Peyer's patch (tissue), 4 donors: ENCODE measurements at regions not wholly inside any gene's neighbourhood (a gene's known extent, or its start where the extent isn't known, plus 50 kb on each side); places are given as distances from the start of the nearest gene placed in this dataset.

Experiments
- POLR2A ChIP-seq, 2 donors: fragments of 450-650 bp; IDR thresholded peaks; one replicate each; pipeline ENCODE4 v1.5.1; 2017; ENCODE audit warnings: antibody characterized with exemption in 2 of 2, mild to moderate bottlenecking in 2 of 2, moderate library complexity in 2 of 2
- TF ChIP-seq, protein P1 (sequence below), 6 experiments: fragments of 450-650 bp in 4 of 6; fragments of 200-600 bp in 2 of 6; sonication (generic) in 1 of 6; IDR thresholded peaks; one replicate each; pipeline ENCODE4 v1.5.1; 2017 to 2019; ENCODE audit warnings: antibody characterized with exemption in 6 of 6, mild to moderate bottlenecking in 3 of 6, moderate library complexity in 1 of 6

GRCh38 chr2:217601601-217602000, 401.2 kb downstream of the TNS1 start:
- no peak for TF ChIP-seq POLR2A (IDR thresholded peaks at IDR 0.05)
- TF ChIP-seq, protein P1, sequence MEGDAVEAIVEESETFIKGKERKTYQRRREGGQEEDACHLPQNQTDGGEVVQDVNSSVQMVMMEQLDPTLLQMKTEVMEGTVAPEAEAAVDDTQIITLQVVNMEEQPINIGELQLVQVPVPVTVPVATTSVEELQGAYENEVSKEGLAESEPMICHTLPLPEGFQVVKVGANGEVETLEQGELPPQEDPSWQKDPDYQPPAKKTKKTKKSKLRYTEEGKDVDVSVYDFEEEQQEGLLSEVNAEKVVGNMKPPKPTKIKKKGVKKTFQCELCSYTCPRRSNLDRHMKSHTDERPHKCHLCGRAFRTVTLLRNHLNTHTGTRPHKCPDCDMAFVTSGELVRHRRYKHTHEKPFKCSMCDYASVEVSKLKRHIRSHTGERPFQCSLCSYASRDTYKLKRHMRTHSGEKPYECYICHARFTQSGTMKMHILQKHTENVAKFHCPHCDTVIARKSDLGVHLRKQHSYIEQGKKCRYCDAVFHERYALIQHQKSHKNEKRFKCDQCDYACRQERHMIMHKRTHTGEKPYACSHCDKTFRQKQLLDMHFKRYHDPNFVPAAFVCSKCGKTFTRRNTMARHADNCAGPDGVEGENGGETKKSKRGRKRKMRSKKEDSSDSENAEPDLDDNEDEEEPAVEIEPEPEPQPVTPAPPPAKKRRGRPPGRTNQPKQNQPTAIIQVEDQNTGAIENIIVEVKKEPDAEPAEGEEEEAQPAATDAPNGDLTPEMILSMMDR (IDR thresholded peaks at IDR 0.05), result no peak
